SK-N-SH (cell line): ENCODE measurements at regions not wholly inside any gene's neighbourhood (a gene's known extent, or its start where the extent isn't known, plus 50 kb on each side); places are given as distances from the start of the nearest gene placed in this dataset.

Experiments
- CTCF ChIA-PET: fragments of 300-600, 350-600 bp; formaldehyde crosslinking; extraction: SDS; loops from one replicate; lab custom pipeline; 2021; lab: Yijun Ruan, JAX
- POLR2A ChIA-PET: fragments of 350-600 bp; sonication (Branson Sonifier 250); formaldehyde crosslinking; extraction: SDS; loops from one replicate; lab custom pipeline; 2020; ENCODE audit warnings: antibody characterized with exemption, inconsistent platforms; lab: Yijun Ruan, JAX
- DNase-seq: peaks from one replicate; pipeline ENCODE4 v3.0.0; 2012
- H2AFZ ChIP-seq: fragments of 200-600 bp; sonication (generic); 2 replicates; pipeline ENCODE4 v1.8.1; 2016; ENCODE audit warnings: antibody characterized with exemption, mild to moderate bottlenecking, low read depth
- H3F3A ChIP-seq: fragments of 200-600 bp; sonication (generic); replicated peaks from 2 replicates; pipeline ENCODE3; 2016; ENCODE audit warnings: antibody characterized with exemption, mild to moderate bottlenecking; ENCODE audit not compliant: insufficient read depth
- H3K27ac ChIP-seq, 2 experiments: fragments of 200-500 bp in 1 of 2; fragments of 200-600 bp in 1 of 2; sonication (Bioruptor generic) in 1 of 2; sonication (generic), shearing (Covaris generic) in 1 of 2; 2 replicates each; pipeline versions ENCODE4 v1.5.1 to v1.6.1; 2014 to 2016; ENCODE audit warnings: low read depth in 2 of 2, inconsistent platforms in 1 of 2, low read length in 1 of 2, mild to moderate bottlenecking in 1 of 2, mixed read lengths in 1 of 2
- H3K27me3 ChIP-seq: fragments of 200-600 bp; sonication (generic), shearing (Covaris generic); 2 replicates; pipeline ENCODE4 v1.6.1; 2016; ENCODE audit warnings: mixed run types; ENCODE audit not compliant: insufficient read depth
- H3K36me3 ChIP-seq, 2 experiments: fragments of 200-500 bp in 1 of 2; fragments of 200-600 bp in 1 of 2; sonication (Bioruptor generic) in 1 of 2; sonication (generic) in 1 of 2; replicated peaks in 1 of 2; 2 replicates each; pipeline versions ENCODE3 to v1.5.1; 2014 to 2016; ENCODE audit warnings: low read length in 1 of 2, mild to moderate bottlenecking in 1 of 2; ENCODE audit not compliant: insufficient read depth in 2 of 2, control insufficient read depth in 1 of 2
- H3K4me1 ChIP-seq, 2 experiments: fragments of 200-500 bp in 1 of 2; fragments of 200-600 bp in 1 of 2; sonication (Bioruptor generic) in 1 of 2; sonication (generic), shearing (Covaris generic) in 1 of 2; 2 replicates each; pipeline versions ENCODE4 v1.5.1 to v1.6.1; 2014 to 2016; ENCODE audit warnings: low read depth in 1 of 2, low read length in 1 of 2, mixed run types in 1 of 2; ENCODE audit not compliant: insufficient read depth in 2 of 2, control insufficient read depth in 1 of 2
- H3K4me2 ChIP-seq: fragments of 200-600 bp; sonication (generic), shearing (Covaris generic); 2 replicates; pipeline ENCODE4 v1.6.1; 2017; ENCODE audit warnings: mixed run types
- H3K4me3 ChIP-seq, 2 experiments: fragments of 200-500 bp in 1 of 2; fragments of 200-600 bp in 1 of 2; sonication (Bioruptor generic) in 1 of 2; sonication (generic), shearing (Covaris generic) in 1 of 2; 2 replicates each; pipeline versions ENCODE4 v1.5.1 to v1.8.1; 2014 to 2016; ENCODE audit warnings: low read depth in 2 of 2, inconsistent platforms in 1 of 2, low read length in 1 of 2, mild to moderate bottlenecking in 1 of 2, mixed read lengths in 1 of 2, moderate library complexity in 1 of 2
- H3K79me2 ChIP-seq: fragments of 200-600 bp; sonication (generic); 2 replicates; pipeline ENCODE4 v1.8.1; 2017; ENCODE audit warnings: mild to moderate bottlenecking; ENCODE audit not compliant: insufficient read depth
- H3K9ac ChIP-seq: fragments of 200-600 bp; sonication (generic); 2 replicates; pipeline ENCODE4 v1.6.1; 2017; ENCODE audit warnings: mixed run types
- H3K9me2 ChIP-seq: fragments of 200-600 bp; sonication (generic); 2 replicates; pipeline ENCODE4 v1.6.1; 2017; ENCODE audit warnings: mixed run types
- H3K9me3 ChIP-seq: fragments of 200-600 bp; sonication (generic); 2 replicates; pipeline ENCODE4 v1.6.1; 2017; ENCODE audit warnings: mixed run types, mild to moderate bottlenecking, moderate library complexity
- H4K20me1 ChIP-seq: fragments of 200-600 bp; sonication (generic); 2 replicates; pipeline ENCODE4 v1.6.1; 2017; ENCODE audit warnings: mild to moderate bottlenecking, mixed run types; ENCODE audit not compliant: insufficient read depth
- CHD2 ChIP-seq: fragments of 150-350 bp; IDR thresholded peaks from 2 replicates; pipeline ENCODE4 v1.6.1; 2018; ENCODE audit warnings: low read length; ENCODE audit not compliant: partially characterized antibody
- CTCF ChIP-seq: fragments of 200-600 bp; sonication (generic); IDR thresholded peaks from 2 replicates; pipeline ENCODE4 v1.6.1; 2017; ENCODE audit warnings: antibody characterized with exemption, mild to moderate bottlenecking, moderate library complexity
- FOSL2 ChIP-seq: IDR thresholded peaks from 2 replicates; pipeline ENCODE4 v1.4.0; 2012; ENCODE audit warnings: low read depth, mild to moderate bottlenecking, moderate library complexity, borderline replicate concordance
- GABPA ChIP-seq: IDR thresholded peaks from 2 replicates; pipeline ENCODE4 v1.4.0; 2012; ENCODE audit warnings: low read depth, mild to moderate bottlenecking
- JUND ChIP-seq: IDR thresholded peaks from 2 replicates; pipeline ENCODE4 v1.4.0; 2012
- NFIC ChIP-seq: IDR thresholded peaks from 2 replicates; pipeline ENCODE4 v1.4.0; 2012; ENCODE audit warnings: borderline replicate concordance
- RAD21 ChIP-seq: IDR thresholded peaks from 2 replicates; pipeline ENCODE4 v1.6.1; 2012; ENCODE audit warnings: mild to moderate bottlenecking, low read length
- RCOR1 ChIP-seq: fragments of 150-350 bp; IDR thresholded peaks from 2 replicates; pipeline ENCODE4 v1.6.1; 2017; ENCODE audit warnings: antibody characterized with exemption, low read length
- SIN3A ChIP-seq: IDR thresholded peaks from 2 replicates; pipeline ENCODE4 v1.6.1; 2012; ENCODE audit warnings: low read depth, mild to moderate bottlenecking, low read length, moderate library complexity, borderline replicate concordance
- SMC3 ChIP-seq: IDR thresholded peaks from 2 replicates; pipeline ENCODE4 v1.6.1; 2012; ENCODE audit warnings: low read depth, low read length, improper control_type of control experiment
- TAF1 ChIP-seq: IDR thresholded peaks from 2 replicates; pipeline ENCODE4 v1.6.1; 2012; ENCODE audit warnings: low read depth, mild to moderate bottlenecking, low read length, moderate library complexity, borderline replicate concordance
- ZBTB33 ChIP-seq: IDR thresholded peaks from 2 replicates; pipeline ENCODE4 v1.4.0; 2012; ENCODE audit warnings: low read depth, borderline replicate concordance
- WGBS: methylation state at CpG from one replicate; pipeline ENCODE4 v1.1.6; 2017; ENCODE audit warnings: low lambda C conversion rate; 5-methylcytosine and 5-hydroxymethylcytosine counted together

- Histone ChIP-seq H3K27ac (no peak overlapping the region), H3K27me3 (no peaks in the 10 kb centered on the region), H3K79me2 (no peaks in the 10 kb centered on the region), H3K9ac (no peak overlapping the region), H3K9me3 (no peaks in the 10 kb centered on the region), H3K4me3 (no peak overlapping the region), H2AFZ (no peak overlapping the region), H4K20me1 (no peaks in the 10 kb centered on the region), H3K4me2 (no peak overlapping the region), H3K9me2 (no peaks in the 10 kb centered on the region), H3F3A (no peaks in the 10 kb centered on the region), H3K4me1 (peaks cover 12% of the 10 kb centered on the region in 2 experiments; a peak in 3 of 4 replicates), H3K36me3 (no peaks in the 10 kb centered on the region)
- peak; percentile 78 for DNase-seq
- CTCF ChIA-PET: interaction anchor here (0.6 to 6.2 kb wide), 48 partner anchors 8 to 1904 kb away, joined by 3 to 182 read pairs (median 4); partner anchors contain the start of genes DPY19L3 and URI1
- POLR2A ChIA-PET: interaction anchor here (1.1 kb wide), 1 partner anchor 76 kb away, joined by 3 read pairs; no protein-coding TSS in a partner anchor
- 9% methylated on average over 11 of the region's 11 CpGs for WGBS
- no peak for TF ChIP-seq ZBTB33
- no peak for TF ChIP-seq CHD2
- peak; percentile 92 for TF ChIP-seq CTCF
- TF ChIP-seq SMC3: peak; percentile 58
- no peak for TF ChIP-seq SIN3A
- TF ChIP-seq RAD21: peak; percentile 82
- TF ChIP-seq TAF1: no peak
- TF ChIP-seq NFIC: no peak
These were observed 294.2 kb downstream of the ZNF536 start for GRCh38 chr19:30666301-30666803.

GRCh38 chr19:30665449-30665848, 293.3 kb downstream of the ZNF536 start:
- no peak overlapping the region for H2AFZ ChIP-seq
- no peak overlapping the region for H3K4me2 ChIP-seq
- no peaks in the 10 kb centered on the region for H3K27me3 ChIP-seq
- H3K4me3 ChIP-seq: no peak overlapping the region
- WGBS: 29% methylated on average over 3 of the region's 3 CpGs
- no peaks in the 10 kb centered on the region for H3K9me3 ChIP-seq
- no peaks in the 10 kb centered on the region for H4K20me1 ChIP-seq
- no peak for DNase-seq
- no peak for TF ChIP-seq FOSL2
- TF ChIP-seq RCOR1: no peak
- no peak for TF ChIP-seq GABPA
- no peak for TF ChIP-seq JUND
- no peak for TF ChIP-seq CTCF
- ChIA-PET POLR2A (no interaction called here), CTCF (interaction anchor here (0.6 to 6.2 kb wide), 31 partner anchors 8 to 1905 kb away, joined by 3 to 182 read pairs (median 4); partner anchors contain the start of gene DPY19L3)
- H3K79me2 ChIP-seq: no peaks in the 10 kb centered on the region
- H3K4me1 ChIP-seq: peaks cover 12% of the 10 kb centered on the region in 2 experiments; a peak in 3 of 4 replicates
- H3F3A ChIP-seq: no peaks in the 10 kb centered on the region
- no peaks in the 10 kb centered on the region for H3K36me3 ChIP-seq
- no peak overlapping the region for H3K27ac ChIP-seq
- no peaks in the 10 kb centered on the region for H3K9me2 ChIP-seq
- no peak overlapping the region for H3K9ac ChIP-seq
